GM12878 (cell line): ENCODE measurements at regions not wholly inside any gene's neighbourhood (a gene's known extent, or its start where the extent isn't known, plus 50 kb on each side); places are given as distances from the start of the nearest gene placed in this dataset.

ENCODE experiments used
- ATAC-seq: fragments of 200-7000 bp; cut with Tn5 transposase; 3 replicates; pipeline ENCODE4 v1.9.1; 2020; ENCODE audit warnings: mild to moderate bottlenecking, moderate library complexity
- BruUV-seq: library from RNA; stranded (reverse); fragments of 400-500 nt; replicated peaks from 2 replicates; lab custom pipeline; 2021; lab: Mats Ljungman, UMichigan
- CTCF ChIA-PET: fragments of 300-600 bp; sonication (Branson Sonifier 250); formaldehyde crosslinking; extraction: SDS; loops from one replicate; lab custom pipeline; 2021; ENCODE audit warnings: inconsistent platforms; lab: Yijun Ruan, JAX
- POLR2A ChIA-PET: fragments of 350-600 bp; formaldehyde crosslinking; extraction: SDS; loops from one replicate; lab custom pipeline; 2021; ENCODE audit warnings: inconsistent platforms; lab: Charles Lee
- RAD21 ChIA-PET: fragments of 300-600 bp; sonication (Branson Sonifier 250); formaldehyde crosslinking; loops from one replicate; lab custom pipeline; 2023; ENCODE audit warnings: antibody characterized with exemption; ENCODE audit not compliant: unreplicated experiment; lab: Charles Lee
- SMC1A ChIA-PET: fragments of 300-600 bp; sonication (Branson Sonifier 250); formaldehyde crosslinking; loops from one replicate; lab custom pipeline; 2023; ENCODE audit not compliant: unreplicated experiment, uncharacterized antibody; lab: Charles Lee
- DNase-seq: peaks from one replicate; pipeline ENCODE4 v3.0.0-alpha.2; 2011; ENCODE audit warnings: low read depth, low spot score
- FAIRE-seq: peaks from 3 replicates; lab custom pipeline; 2011; peaks lifted over from hg19 to GRCh38; lab: Jason Lieb, UNC
- H2AFZ ChIP-seq: 2 replicates; pipeline ENCODE4 v1.6.0; 2011; ENCODE audit warnings: low read depth, low read length, control low read depth; ENCODE audit not compliant: control insufficient read depth
- H3K27ac ChIP-seq: 2 replicates; pipeline ENCODE4 v1.5.1; 2011; ENCODE audit warnings: control low read depth; ENCODE audit not compliant: control insufficient read depth, insufficient read depth
- H3K27me3 ChIP-seq, 2 experiments: replicated peaks in 1 of 2; 2 replicates each; pipeline versions ENCODE4 v1.6.0 to v1.6.1; 2011; ENCODE audit warnings: low read length in 1 of 2; ENCODE audit not compliant: control insufficient read depth in 2 of 2, insufficient read depth in 2 of 2
- H3K36me3 ChIP-seq, 2 experiments: 2 replicates each; pipeline ENCODE4 v1.5.1; 2011; ENCODE audit warnings: low read length in 1 of 2; ENCODE audit not compliant: control insufficient read depth in 2 of 2, insufficient read depth in 2 of 2
- H3K4me1 ChIP-seq: 2 replicates; pipeline ENCODE4 v1.6.1; 2011; ENCODE audit warnings: mild to moderate bottlenecking, low read length, moderate library complexity, mixed read lengths; ENCODE audit not compliant: control insufficient read depth, insufficient read depth
- H3K4me2 ChIP-seq: 2 replicates; pipeline ENCODE4 v1.6.0; 2011; ENCODE audit warnings: control low read depth; ENCODE audit not compliant: control insufficient read depth, insufficient read depth
- H3K4me3 ChIP-seq: fragments of 200-600 bp; sonication (generic); 2 replicates; pipeline ENCODE4 v1.5.1; 2016
- H3K79me2 ChIP-seq: 2 replicates; pipeline ENCODE4 v1.6.0; 2011; ENCODE audit warnings: low read length; ENCODE audit not compliant: control insufficient read depth, insufficient read depth
- H3K9ac ChIP-seq: 2 replicates; pipeline ENCODE4 v1.8.0; 2011; ENCODE audit warnings: low read length, control low read depth, mixed read lengths; ENCODE audit not compliant: control insufficient read depth, insufficient read depth
- H3K9me3 ChIP-seq: replicated peaks from 3 replicates; pipeline ENCODE4 v1.5.1; 2011; ENCODE audit warnings: mild to moderate bottlenecking, low read length; ENCODE audit not compliant: control insufficient read depth, insufficient read depth
- H4K20me1 ChIP-seq: 2 replicates; pipeline ENCODE4 v1.6.0; 2011; ENCODE audit not compliant: control insufficient read depth, insufficient read depth
- CEBPB ChIP-seq, 2 experiments: fragments of 150-350 bp in 1 of 2; IDR thresholded peaks; 2 replicates each; pipeline ENCODE4 v1.6.1; 2012 to 2014; ENCODE audit warnings: low read depth in 2 of 2, low read length in 2 of 2, borderline replicate concordance in 1 of 2, inconsistent platforms in 1 of 2
- E2F4 ChIP-seq: IDR thresholded peaks from 2 replicates; pipeline ENCODE4 v1.6.1; 2012; ENCODE audit warnings: low read depth, low read length, improper control_type of control experiment
- HDAC6 ChIP-seq: fragments of 200-600 bp; sonication (generic); IDR thresholded peaks from one replicate; pipeline ENCODE4 v1.8.0; 2017; ENCODE audit warnings: antibody characterized with exemption; ENCODE audit not compliant: unreplicated experiment
- IRF4 ChIP-seq: IDR thresholded peaks from 2 replicates; pipeline ENCODE4 v1.6.1; 2011; ENCODE audit warnings: low read depth, low read length
- NBN ChIP-seq: fragments of 450-650 bp; IDR thresholded peaks from 2 replicates; pipeline ENCODE4 v1.6.1; 2016
- NFYA ChIP-seq: IDR thresholded peaks from 2 replicates; pipeline ENCODE4 v1.6.1; 2011; ENCODE audit warnings: low read depth, mild to moderate bottlenecking, low read length, improper control_type of control experiment, borderline replicate concordance
- NRF1 ChIP-seq: conservative IDR thresholded peaks from 2 replicates; pipeline ENCODE4 v1.6.1; 2011; ENCODE audit warnings: mild to moderate bottlenecking, low read depth, low read length, improper control_type of control experiment
- WGBS: methylation state at CpG from one replicate; pipeline ENCODE4 v1.1.6; 2016; ENCODE audit warnings: low lambda C conversion rate; ENCODE audit not compliant: insufficient replicate concordance, insufficient coverage; ENCODE audit errors: missing lambda C conversion rate; 5-methylcytosine and 5-hydroxymethylcytosine counted together
- in situ Hi-C: fragments of 300-500 bp; cut with MboI; formaldehyde crosslinking; loops from 9 replicates; pipeline ENCODE4 v1.14.3; 2018; ENCODE audit warnings: mixed read lengths
- intact Hi-C: fragments of 100-400 bp; cut with micrococcal nuclease; formaldehyde crosslinking; loops from one replicate; pipeline ENCODE4 v1.14.2; 2022; ENCODE audit not compliant: unreplicated experiment
- TF ChIP-seq, protein P1 (sequence below): fragments of 450-650 bp; IDR thresholded peaks from 2 replicates; pipeline ENCODE4 v1.6.1; 2017; ENCODE audit warnings: borderline replicate concordance

- Histone ChIP-seq H3K4me2 (no peak overlapping the region), H3K27ac (no peak overlapping the region), H4K20me1 (no peaks in the 10 kb centered on the region), H3K9ac (no peak overlapping the region), H3K27me3 (no peaks in the 10 kb centered on the region), H2AFZ (no peak overlapping the region), H3K36me3 (no peaks in the 10 kb centered on the region), H3K79me2 (no peaks in the 10 kb centered on the region), H3K4me3 (no peak overlapping the region), H3K9me3 (no peaks in the 10 kb centered on the region), H3K4me1 (no peaks in the 10 kb centered on the region)
- intact Hi-C loops, result loop anchor here (5.0 kb wide), 3 partner anchors 52 to 362 kb away; partner anchors contain the start of gene FBXO4
- in situ Hi-C loops, result loop anchor here (5.0 to 10.0 kb wide), 2 partner anchors 202 to 364 kb away; no protein-coding TSS in a partner anchor
- ChIA-PET POLR2A (no interaction called here), RAD21 (interaction anchor here (1.0 kb wide), 1 partner anchor 8 kb away, joined by 3 read pairs; no protein-coding TSS in a partner anchor), CTCF (interaction anchor here (1.0 to 7.5 kb wide), 3 partner anchors 102 to 708 kb away, joined by 3 to 300 read pairs (median 3); no protein-coding TSS in a partner anchor), SMC1A (interaction anchor here (6.8 kb wide), 1 partner anchor 203 kb away, joined by 172 read pairs; no protein-coding TSS in a partner anchor)
- WGBS, result 22% methylated on average over 3 of the region's 3 CpGs
- TF ChIP-seq IRF4, result no peak
- TF ChIP-seq NFYA, result no peak
- TF ChIP-seq E2F4, result no peak
- TF ChIP-seq, protein P1, sequence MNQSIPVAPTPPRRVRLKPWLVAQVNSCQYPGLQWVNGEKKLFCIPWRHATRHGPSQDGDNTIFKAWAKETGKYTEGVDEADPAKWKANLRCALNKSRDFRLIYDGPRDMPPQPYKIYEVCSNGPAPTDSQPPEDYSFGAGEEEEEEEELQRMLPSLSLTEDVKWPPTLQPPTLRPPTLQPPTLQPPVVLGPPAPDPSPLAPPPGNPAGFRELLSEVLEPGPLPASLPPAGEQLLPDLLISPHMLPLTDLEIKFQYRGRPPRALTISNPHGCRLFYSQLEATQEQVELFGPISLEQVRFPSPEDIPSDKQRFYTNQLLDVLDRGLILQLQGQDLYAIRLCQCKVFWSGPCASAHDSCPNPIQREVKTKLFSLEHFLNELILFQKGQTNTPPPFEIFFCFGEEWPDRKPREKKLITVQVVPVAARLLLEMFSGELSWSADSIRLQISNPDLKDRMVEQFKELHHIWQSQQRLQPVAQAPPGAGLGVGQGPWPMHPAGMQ, result no peak
- no peak for TF ChIP-seq NRF1
- TF ChIP-seq CEBPB (IDR thresholded peaks at IDR 0.05; ENCODE audit: borderline replicate concordance in 1 of 2, low read depth in 2 of 2, low read length in 2 of 2), result no peak
- no peak for TF ChIP-seq HDAC6
- TF ChIP-seq NBN, result no peak
- no peak for DNase-seq
- no peak for ATAC-seq
- BruUV-seq, result no TSS peak
- FAIRE-seq, result no peak
These were observed 134.2 kb downstream of the FBXO4 start for GRCh38 chr5:42059291-42059690.
